HepG2 (cell line): ENCODE measurements at regions not wholly inside any gene's neighbourhood (a gene's known extent, or its start where the extent isn't known, plus 50 kb on each side); places are given as distances from the start of the nearest gene placed in this dataset.
A peak's percentile ranks its signal among the peaks of the same experiment; 100 is the strongest.

Source experiments
- GZF1 ChIP-seq: sonication (generic); formaldehyde crosslinking; IDR thresholded peaks from 2 replicates; pipeline ENCODE4 v1.5.1; 2020; ENCODE audit warnings: mild to moderate bottlenecking, missing genetic modification reagents
- MED1 ChIP-seq: sonication (generic); formaldehyde crosslinking; IDR thresholded peaks from 2 replicates; pipeline ENCODE4 v1.4.0; 2020; ENCODE audit warnings: missing genetic modification reagents
- MED8 ChIP-seq: sonication (generic); formaldehyde crosslinking; IDR thresholded peaks from 2 replicates; pipeline ENCODE4 v1.8.1; 2023; ENCODE audit warnings: mild to moderate bottlenecking, missing genetic modification reagents; ENCODE audit not compliant: insufficient replicate concordance
- PATZ1 ChIP-seq: sonication (generic); formaldehyde crosslinking; IDR thresholded peaks from 2 replicates; pipeline ENCODE4 v1.4.0; 2020; ENCODE audit warnings: missing genetic modification reagents
- REST ChIP-seq, 2 experiments: IDR thresholded peaks; 2 replicates each; pipeline ENCODE4 v1.6.1; 2011 to 2012; ENCODE audit warnings: low read length in 2 of 2, borderline replicate concordance in 1 of 2, low read depth in 1 of 2, mild to moderate bottlenecking in 1 of 2, moderate library complexity in 1 of 2
- SCMH1 ChIP-seq: sonication (generic); formaldehyde crosslinking; IDR thresholded peaks from 2 replicates; pipeline ENCODE4 v1.9.0; 2021; ENCODE audit warnings: missing genetic modification reagents, mild to moderate bottlenecking, borderline replicate concordance
- SNAPC2 ChIP-seq: sonication (generic); formaldehyde crosslinking; IDR thresholded peaks from 2 replicates; pipeline ENCODE4 v1.8.1; 2022; ENCODE audit warnings: mild to moderate bottlenecking, missing genetic modification reagents
- TERF1 ChIP-seq: sonication (generic); formaldehyde crosslinking; IDR thresholded peaks from 2 replicates; pipeline ENCODE4 v1.8.0; 2022; ENCODE audit warnings: mild to moderate bottlenecking, missing genetic modification reagents, moderate library complexity
- THAP8 ChIP-seq: sonication (generic); formaldehyde crosslinking; IDR thresholded peaks from 2 replicates; pipeline ENCODE4 v1.5.1; 2020; ENCODE audit warnings: missing genetic modification reagents, mild to moderate bottlenecking, borderline replicate concordance
- ZKSCAN1 ChIP-seq: fragments of 150-350 bp; IDR thresholded peaks from 2 replicates; pipeline ENCODE4 v1.6.1; 2014; ENCODE audit warnings: low read length
- ZNF230 ChIP-seq: sonication (generic); formaldehyde crosslinking; IDR thresholded peaks from 2 replicates; pipeline ENCODE4 v1.4.0; 2020; ENCODE audit warnings: mild to moderate bottlenecking, missing genetic modification reagents
- ZNF264 ChIP-seq: sonication (generic); formaldehyde crosslinking; IDR thresholded peaks from 2 replicates; pipeline ENCODE4 v1.4.0; 2020; ENCODE audit warnings: missing genetic modification reagents
- ZNF274 ChIP-seq: sonication (generic); formaldehyde crosslinking; IDR thresholded peaks from 2 replicates; pipeline ENCODE4 v1.5.1; 2020; ENCODE audit warnings: mild to moderate bottlenecking, missing genetic modification reagents
- ZNF326 ChIP-seq: sonication (generic); formaldehyde crosslinking; IDR thresholded peaks from 2 replicates; pipeline ENCODE4 v1.4.0; 2020; ENCODE audit warnings: missing genetic modification reagents, borderline replicate concordance
- ZNF331 ChIP-seq: sonication (generic); formaldehyde crosslinking; IDR thresholded peaks from 2 replicates; pipeline ENCODE4 v1.4.0; 2020; ENCODE audit warnings: missing genetic modification reagents
- ZNF607 ChIP-seq: sonication (generic); formaldehyde crosslinking; IDR thresholded peaks from 2 replicates; pipeline ENCODE4 v1.5.1; 2020; ENCODE audit warnings: missing genetic modification reagents, mild to moderate bottlenecking, borderline replicate concordance

- TF ChIP-seq THAP8 (no peak), TERF1 (CRISPR knock-in tag) (no peak), ZNF607 (CRISPR knock-in tag) (no peak), SCMH1 (no peak), ZNF230 (CRISPR knock-in tag) (no peak), ZNF274 (no peak), SNAPC2 (CRISPR knock-in tag) (no peak), ZNF326 (no peak), MED8 (no peak), PATZ1 (peak; percentile 48; the same call in 1 of the 2 replicates), ZNF264 (CRISPR knock-in tag) (no peak), GZF1 (CRISPR knock-in tag) (no peak), MED1 (peak; percentile 94), ZKSCAN1 (no peak), REST (IDR thresholded peaks at IDR 0.05; ENCODE audit: borderline replicate concordance in 1 of 2, low read depth in 1 of 2, low read length in 2 of 2) (no peak), ZNF331 (CRISPR knock-in tag) (peak; percentile 70)
These were observed 63.6 kb upstream of the TRIM24 start (continued) for GRCh38 chr7:138396251-138397070.
